ENCODE measurements at regions not wholly inside any gene's neighbourhood (a gene's known extent, or its start where the extent isn't known, plus 50 kb on each side); places are given as distances from the start of the nearest gene placed in this dataset.

GRCh38 chr9:2465921-2466460 is 155.6 kb upstream of the VLDLR start (continued):
- TF ChIP-seq ZNF217 (IDR thresholded peaks at IDR 0.05): no peak
- TF ChIP-seq ZBTB40 (IDR thresholded peaks at IDR 0.05; ENCODE audit: borderline replicate concordance): no peak
- TF ChIP-seq ZNF687 (IDR thresholded peaks at IDR 0.05): 0 out of 2 replicates have a peak, but pooled peaks have one; percentile 32
- peak; percentile 82; the same call in 1 of the 2 replicates for TF ChIP-seq HDGF (IDR thresholded peaks at IDR 0.05)
- TF ChIP-seq RAD21 (IDR thresholded peaks at IDR 0.05; ENCODE audit: insufficient read depth, low read depth, low read length): no peak
- no peak for TF ChIP-seq BHLHE40 (IDR thresholded peaks at IDR 0.05; ENCODE audit: borderline replicate concordance in 1 of 2, low read depth in 2 of 2, low read length in 1 of 2)
